CD8-positive, alpha-beta memory T cell (primary cell): ENCODE measurements at regions not wholly inside any gene's neighbourhood (a gene's known extent, or its start where the extent isn't known, plus 50 kb on each side); places are given as distances from the start of the nearest gene placed in this dataset.

Experiments
- CTCF ChIA-PET: fragments of 350-600 bp; sonication (Branson Sonifier 250); formaldehyde crosslinking; loops from one replicate; lab custom pipeline; 2021; ENCODE audit warnings: antibody characterized with exemption; lab: Charles Lee
- POLR2A ChIA-PET: fragments of 350-600 bp; sonication (Branson Sonifier 250); formaldehyde crosslinking; loops from one replicate; lab custom pipeline; 2021; ENCODE audit warnings: antibody characterized with exemption; lab: Charles Lee
- DNase-seq, 5 donors: peaks; one replicate each; pipeline versions ENCODE4 v3.0.0 to v3.0.0-alpha.2; 2020 to 2022; ENCODE audit warnings: mixed read lengths in 1 of 5
- H3K27ac ChIP-seq: one replicate; pipeline ENCODE4 v1.7.0; 2013; ENCODE audit warnings: low read depth, mild to moderate bottlenecking, low read length, moderate library complexity
- H3K27me3 ChIP-seq: 2 replicates; pipeline ENCODE4 v1.7.0; 2013; ENCODE audit warnings: low read length, mild to moderate bottlenecking; ENCODE audit not compliant: insufficient read depth, poor library complexity, severe bottlenecking
- H3K36me3 ChIP-seq: 2 replicates; pipeline ENCODE4 v1.7.0; 2013; ENCODE audit warnings: mild to moderate bottlenecking, low read length, moderate library complexity; ENCODE audit not compliant: insufficient read depth
- H3K4me1 ChIP-seq: 2 replicates; pipeline ENCODE4 v1.7.0; 2013; ENCODE audit warnings: mild to moderate bottlenecking, low read length, moderate library complexity; ENCODE audit not compliant: insufficient read depth
- H3K4me3 ChIP-seq: 2 replicates; pipeline ENCODE4 v1.7.0; 2013; ENCODE audit warnings: mild to moderate bottlenecking, low read length
- H3K9me3 ChIP-seq: 2 replicates; pipeline ENCODE4 v1.7.0; 2013; ENCODE audit warnings: mild to moderate bottlenecking, low read length
- H3K27ac Mint-ChIP-seq, 8 donors: one replicate each; pipeline ENCODE4 v1.8.0; 2020 to 2021; ENCODE audit warnings: mixed read lengths in 8 of 8, mild to moderate bottlenecking in 6 of 8, inconsistent platforms in 3 of 8, moderate library complexity in 3 of 8
- H3K27me3 Mint-ChIP-seq, 2 donors: one replicate each; pipeline ENCODE4 v1.8.0; 2020 to 2021; ENCODE audit warnings: mixed read lengths in 2 of 2, mild to moderate bottlenecking in 1 of 2, moderate library complexity in 1 of 2
- H3K36me3 Mint-ChIP-seq, 3 donors: one replicate each; pipeline ENCODE4 v1.8.0; 2020 to 2021; ENCODE audit warnings: mixed read lengths in 3 of 3, inconsistent platforms in 1 of 3, mild to moderate bottlenecking in 1 of 3
- H3K4me1 Mint-ChIP-seq, 3 donors: one replicate each; pipeline ENCODE4 v1.8.0; 2020 to 2021; ENCODE audit warnings: mixed read lengths in 3 of 3, inconsistent platforms in 1 of 3, mild to moderate bottlenecking in 1 of 3
- H3K4me3 Mint-ChIP-seq, 7 donors: one replicate each; pipeline ENCODE4 v1.8.0; 2020 to 2021; ENCODE audit warnings: mixed read lengths in 7 of 7, mild to moderate bottlenecking in 6 of 7, moderate library complexity in 4 of 7, inconsistent platforms in 2 of 7
- H3K9me3 Mint-ChIP-seq, 5 donors: one replicate each; pipeline ENCODE4 v1.8.0; 2020 to 2022; ENCODE audit warnings: mixed read lengths in 5 of 5, mild to moderate bottlenecking in 3 of 5, moderate library complexity in 2 of 5, inconsistent platforms in 1 of 5

DNA sequence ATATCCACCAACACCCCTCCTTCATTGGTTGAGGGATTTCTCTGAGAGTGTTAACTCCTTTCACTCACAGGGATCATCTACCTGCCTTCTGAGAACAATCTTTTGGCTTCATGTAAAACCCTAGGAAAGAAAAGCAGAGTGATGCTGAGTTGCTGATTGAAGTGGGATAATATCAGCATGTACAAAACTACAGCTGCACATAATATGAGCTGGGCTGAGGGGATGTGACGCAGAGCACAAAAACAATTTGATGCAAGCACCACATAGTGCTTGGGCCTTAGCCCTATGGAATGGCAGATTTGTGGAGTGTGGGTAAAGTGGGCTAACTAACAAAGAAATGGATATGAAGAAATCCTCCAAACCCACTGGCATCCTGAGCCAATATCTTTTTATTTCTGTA, 267.6 kb upstream of the KCNH8 start:
- H3K4me3 ChIP-seq = no peak overlapping the region
- H3K4me1 ChIP-seq = no peaks in the 10 kb centered on the region
- H3K4me1 Mint-ChIP-seq = no peaks in the 10 kb centered on the region
- CTCF ChIA-PET = no interaction called here
- H3K27ac Mint-ChIP-seq = peak overlapping the region in 1 of 8 donors; percentile 11
- H3K4me3 Mint-ChIP-seq = no peak overlapping the region
- H3K27ac ChIP-seq = no peak overlapping the region
- POLR2A ChIA-PET = interaction anchor here (0.6 kb wide), 1 partner anchor 941 kb away, joined by 4 read pairs; no protein-coding TSS in a partner anchor
- peaks cover 1 to 5% of the 10 kb centered on the region in 2 donors for H3K27me3 Mint-ChIP-seq
- no peak for DNase-seq
- H3K9me3 ChIP-seq = no peaks in the 10 kb centered on the region
- no peaks in the 10 kb centered on the region for H3K27me3 ChIP-seq
- H3K36me3 Mint-ChIP-seq = peaks cover 0 to 5% (median 0%) of the 10 kb centered on the region in 3 donors
- no peaks in the 10 kb centered on the region for H3K9me3 Mint-ChIP-seq
- H3K36me3 ChIP-seq = no peaks in the 10 kb centered on the region

DNA sequence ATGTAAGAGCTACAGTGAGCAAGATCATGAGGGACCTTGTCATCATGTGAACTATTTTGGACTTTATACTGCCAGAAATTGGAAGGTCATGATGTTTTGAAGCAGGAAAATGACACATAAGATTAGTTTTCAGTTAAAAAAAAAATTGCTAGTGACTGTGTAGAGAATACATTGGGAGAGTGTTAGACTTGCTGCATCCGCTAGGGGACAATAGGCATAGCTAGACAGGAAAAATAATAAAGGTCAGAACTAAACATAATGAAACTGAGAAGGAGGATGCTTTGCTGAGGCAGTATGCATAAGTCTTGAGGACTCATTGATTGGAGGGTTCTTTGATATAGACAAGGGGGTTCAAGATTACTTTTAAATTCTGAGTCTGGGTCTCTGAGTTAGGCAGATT, 275.8 kb upstream of the KCNH8 start:
- Mint-ChIP-seq H3K4me3 (no peak overlapping the region), H3K4me1 (peaks cover 0 to 3% (median 0%) of the 10 kb centered on the region in 3 donors), H3K36me3 (peaks cover 0 to 9% (median 0%) of the 10 kb centered on the region in 3 donors), H3K27me3 (peaks cover 7 to 17% of the 10 kb centered on the region in 2 donors), H3K9me3 (peaks cover 0 to 2% (median 0%) of the 10 kb centered on the region in 5 donors), H3K27ac (no peak overlapping the region)
- no peaks in the 10 kb centered on the region for H3K36me3 ChIP-seq
- no peak overlapping the region for H3K4me3 ChIP-seq
- H3K27ac ChIP-seq = no peak overlapping the region
- H3K4me1 ChIP-seq = no peaks in the 10 kb centered on the region
- ChIA-PET CTCF (no interaction called here), POLR2A (no interaction called here)
- no peaks in the 10 kb centered on the region for H3K9me3 ChIP-seq
- DNase-seq = no peak
- no peaks in the 10 kb centered on the region for H3K27me3 ChIP-seq

DNA sequence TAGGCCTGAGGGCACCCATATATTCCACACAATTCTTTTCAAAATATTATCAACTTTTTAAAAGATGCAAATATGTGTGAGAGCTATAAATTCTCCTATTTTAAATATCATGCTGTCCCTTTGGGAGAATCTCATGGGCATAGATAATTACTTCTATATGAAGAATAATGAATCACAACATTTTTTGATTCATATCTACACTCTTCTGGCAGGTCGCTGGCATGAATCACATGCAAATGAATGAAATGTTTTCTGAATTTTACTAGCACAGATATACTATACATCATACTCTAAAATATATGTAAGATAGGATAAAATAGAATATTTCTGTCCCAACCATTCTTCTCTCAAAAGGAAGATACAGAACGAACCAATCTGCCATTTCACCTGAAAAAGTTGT, 277.7 kb upstream of the KCNH8 start:
- POLR2A ChIA-PET = no interaction called here
- H3K4me3 Mint-ChIP-seq = no peak overlapping the region
- H3K27me3 Mint-ChIP-seq = peaks cover 7 to 26% of the 10 kb centered on the region in 2 donors
- Histone ChIP-seq H3K27ac (no peak overlapping the region), H3K36me3 (no peaks in the 10 kb centered on the region), H3K4me1 (no peaks in the 10 kb centered on the region), H3K9me3 (no peaks in the 10 kb centered on the region), H3K4me3 (no peak overlapping the region), H3K27me3 (no peaks in the 10 kb centered on the region)
- H3K4me1 Mint-ChIP-seq = peaks cover 0 to 3% (median 2%) of the 10 kb centered on the region in 3 donors
- peaks cover 0 to 9% (median 0%) of the 10 kb centered on the region in 3 donors for H3K36me3 Mint-ChIP-seq
- DNase-seq = no peak
- CTCF ChIA-PET = no interaction called here
- H3K27ac Mint-ChIP-seq = no peak overlapping the region
- H3K9me3 Mint-ChIP-seq = peaks cover 0 to 2% (median 0%) of the 10 kb centered on the region in 5 donors

DNA sequence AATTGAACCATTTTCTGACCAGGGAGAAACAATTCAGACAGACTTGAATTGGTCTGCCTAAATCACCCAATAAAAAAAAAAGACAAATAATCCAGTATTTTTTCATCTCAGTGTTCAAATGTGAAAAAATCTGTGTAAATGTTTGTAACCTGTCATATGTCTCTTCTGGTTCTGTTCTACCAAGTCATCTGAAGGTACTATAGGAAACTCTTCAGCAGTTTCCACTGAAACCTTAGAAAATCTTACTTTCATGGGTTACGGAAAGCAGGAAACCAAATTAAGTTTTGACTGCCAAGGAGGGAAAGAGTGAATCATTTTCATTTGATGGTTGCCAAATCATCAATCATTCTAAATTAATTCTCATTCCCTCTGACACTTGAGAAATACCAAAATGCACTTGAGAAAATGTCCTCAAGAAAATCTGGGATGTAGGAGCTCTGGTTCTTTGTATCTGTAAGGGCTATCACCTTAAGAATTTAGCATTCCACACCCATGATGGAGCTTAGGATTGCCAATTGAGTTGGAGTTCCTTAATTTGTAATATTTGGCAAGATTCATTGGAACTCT, 278.2 kb upstream of the KCNH8 start:
- ChIA-PET POLR2A (no interaction called here), CTCF (no interaction called here)
- Histone ChIP-seq H3K27ac (no peak overlapping the region), H3K36me3 (no peaks in the 10 kb centered on the region), H3K4me1 (no peaks in the 10 kb centered on the region), H3K4me3 (no peak overlapping the region), H3K27me3 (no peaks in the 10 kb centered on the region), H3K9me3 (no peaks in the 10 kb centered on the region)
- Mint-ChIP-seq H3K9me3 (peaks cover 0 to 2% (median 0%) of the 10 kb centered on the region in 5 donors), H3K27ac (no peak overlapping the region), H3K4me1 (peaks cover 0 to 7% (median 3%) of the 10 kb centered on the region in 3 donors), H3K27me3 (peaks cover 7 to 28% of the 10 kb centered on the region in 2 donors), H3K36me3 (peaks cover 0 to 9% (median 0%) of the 10 kb centered on the region in 3 donors), H3K4me3 (no peak overlapping the region)
- no peak for DNase-seq

DNA sequence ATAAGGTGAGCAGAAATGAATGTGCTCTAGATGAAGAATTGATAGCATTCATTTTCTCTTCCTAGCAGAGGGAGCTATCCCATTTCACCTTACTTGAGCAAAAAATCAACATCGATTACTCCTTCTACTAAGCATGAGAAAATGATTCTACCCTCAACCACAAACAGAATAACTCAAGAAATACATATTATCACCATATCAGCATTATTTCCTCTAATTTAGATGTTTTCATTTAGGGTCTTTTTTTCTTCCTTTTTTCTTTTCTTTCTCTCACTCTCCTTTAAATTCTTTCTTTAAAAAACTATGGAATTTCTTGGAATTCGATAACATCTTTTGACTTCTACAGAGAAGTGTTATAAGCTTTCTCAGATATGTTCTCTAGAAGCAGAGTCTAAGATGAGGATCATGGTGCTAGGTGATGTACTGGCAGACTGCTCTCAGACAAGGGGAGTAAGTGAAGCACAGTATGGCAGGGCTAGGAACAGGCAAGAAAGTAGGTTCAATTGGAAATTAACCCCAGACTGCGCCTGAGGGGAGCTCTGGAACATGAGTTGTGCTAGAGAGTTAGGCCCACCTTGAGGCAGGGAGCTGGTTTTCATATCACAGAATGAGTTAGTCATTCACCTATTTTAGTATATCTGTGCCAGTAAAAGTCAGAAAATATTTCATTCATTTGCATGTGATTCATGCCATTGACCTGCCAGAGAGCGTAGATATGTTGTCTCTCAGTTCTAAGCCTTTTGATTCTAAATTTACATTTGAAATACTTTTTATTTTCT, 279.2 kb upstream of the KCNH8 start:
- no peak overlapping the region for H3K27ac Mint-ChIP-seq

DNA sequence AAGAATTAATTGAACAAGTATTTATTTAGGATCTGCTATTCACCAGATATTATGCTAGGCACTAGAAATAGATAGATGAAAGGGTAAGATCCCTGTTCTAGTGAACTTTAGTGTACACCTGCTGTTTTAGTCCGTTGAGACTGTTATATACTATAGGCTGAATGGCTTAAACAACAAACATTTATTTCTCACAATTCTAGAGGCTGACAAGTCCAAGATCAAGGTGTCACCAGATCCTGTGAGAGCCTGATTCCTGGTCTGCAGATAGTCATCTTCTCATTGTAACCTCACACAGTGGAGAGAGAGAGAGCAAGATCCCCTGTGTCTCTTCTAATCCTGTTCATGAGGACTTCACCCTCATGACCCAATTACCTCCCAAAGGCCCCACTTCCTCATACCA, 281.4 kb upstream of the KCNH8 start:
- H3K4me1 Mint-ChIP-seq = peaks cover 0 to 7% (median 0%) of the 10 kb centered on the region in 3 donors
- no peaks in the 10 kb centered on the region for H3K27me3 ChIP-seq
- no peaks in the 10 kb centered on the region for H3K9me3 Mint-ChIP-seq
- DNase-seq = no peak
- H3K27me3 Mint-ChIP-seq = peaks cover 1 to 28% of the 10 kb centered on the region in 2 donors
- ChIA-PET POLR2A (no interaction called here), CTCF (no interaction called here)
- no peak overlapping the region for H3K4me3 ChIP-seq
- no peaks in the 10 kb centered on the region for H3K9me3 ChIP-seq
- H3K27ac Mint-ChIP-seq = no peak overlapping the region
- H3K4me1 ChIP-seq = no peaks in the 10 kb centered on the region
- H3K27ac ChIP-seq = no peak overlapping the region
- no peaks in the 10 kb centered on the region for H3K36me3 ChIP-seq
- H3K36me3 Mint-ChIP-seq = peaks cover 0 to 2% (median 0%) of the 10 kb centered on the region in 3 donors
- H3K4me3 Mint-ChIP-seq = no peak overlapping the region

More for the DNA sequence above, 279.2 kb upstream of the KCNH8 start:
- POLR2A ChIA-PET = no interaction called here
- Histone ChIP-seq H3K4me3 (no peak overlapping the region), H3K27me3 (no peaks in the 10 kb centered on the region), H3K36me3 (no peaks in the 10 kb centered on the region), H3K4me1 (no peaks in the 10 kb centered on the region), H3K27ac (no peak overlapping the region), H3K9me3 (no peaks in the 10 kb centered on the region)
- no peak overlapping the region for H3K4me3 Mint-ChIP-seq
- peaks cover 0 to 7% (median 0%) of the 10 kb centered on the region in 3 donors for H3K4me1 Mint-ChIP-seq
- H3K36me3 Mint-ChIP-seq = peaks cover 0 to 9% (median 0%) of the 10 kb centered on the region in 3 donors
- H3K9me3 Mint-ChIP-seq = peaks cover 0 to 2% (median 0%) of the 10 kb centered on the region in 5 donors
- no peak for DNase-seq
- CTCF ChIA-PET = no interaction called here
- peaks cover 7 to 35% of the 10 kb centered on the region in 2 donors for H3K27me3 Mint-ChIP-seq

DNA sequence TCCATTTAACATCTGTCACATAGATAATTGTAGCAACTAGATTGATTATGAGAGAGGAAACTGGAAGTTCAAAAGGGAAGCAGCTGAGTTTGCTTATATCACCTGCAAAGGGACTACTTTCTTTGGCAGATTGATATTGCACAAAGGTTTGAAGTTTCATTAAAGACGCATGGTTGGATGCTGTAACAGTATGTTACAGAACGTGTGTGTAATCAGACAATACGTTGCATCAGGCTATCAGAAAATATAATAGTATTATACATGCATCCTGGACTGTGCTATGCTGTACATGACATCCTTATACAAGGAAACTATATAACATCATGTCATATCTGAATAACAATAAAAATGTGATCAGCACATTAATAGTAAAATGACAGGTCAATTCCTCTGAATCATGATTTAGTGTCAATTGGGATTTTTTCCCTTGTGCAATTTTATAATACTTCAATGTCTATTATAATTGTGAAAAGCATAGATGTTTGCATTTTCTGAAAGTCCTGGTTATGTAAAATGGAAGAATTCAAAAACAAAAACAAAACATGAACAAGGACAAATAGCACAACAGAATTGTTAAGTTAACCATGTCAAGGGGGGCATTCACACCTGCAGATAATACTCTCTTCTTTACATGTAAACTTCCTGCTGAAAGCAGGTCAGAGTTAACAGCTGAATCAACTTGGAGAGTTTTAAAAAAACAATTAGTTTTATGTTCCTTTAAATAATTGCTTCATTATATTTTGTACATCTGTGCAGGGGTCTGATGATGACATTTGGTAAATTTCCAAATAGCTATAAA, 283.2 kb upstream of the KCNH8 start:
- DNase-seq = no peak
- Mint-ChIP-seq H3K27me3 (peaks cover 1 to 25% of the 10 kb centered on the region in 2 donors), H3K36me3 (peaks cover 0 to 2% (median 0%) of the 10 kb centered on the region in 3 donors), H3K27ac (peak overlapping the region in 1 of 8 donors; percentile 42), H3K9me3 (no peaks in the 10 kb centered on the region), H3K4me3 (no peak overlapping the region), H3K4me1 (peaks cover 0 to 7% (median 0%) of the 10 kb centered on the region in 3 donors)
- CTCF ChIA-PET = no interaction called here
- POLR2A ChIA-PET = no interaction called here
- Histone ChIP-seq H3K36me3 (no peaks in the 10 kb centered on the region), H3K27me3 (no peaks in the 10 kb centered on the region), H3K4me1 (no peaks in the 10 kb centered on the region), H3K4me3 (no peak overlapping the region), H3K9me3 (no peaks in the 10 kb centered on the region), H3K27ac (no peak overlapping the region)
